EH (cell line): ENCODE measurements at regions not wholly inside any gene's neighbourhood (a gene's known extent, or its start where the extent isn't known, plus 50 kb on each side); places are given as distances from the start of the nearest gene placed in this dataset.
"Not testable (repeated sequence)": the region's sequence is repeated elsewhere in the genome, so short reads cannot be mapped to it uniquely, and the experiment has no call there.

Experiments used
- DNase-seq: peaks from one replicate; pipeline ENCODE4 v3.0.0-alpha.2; 2015; ENCODE audit warnings: low read depth

DNA sequence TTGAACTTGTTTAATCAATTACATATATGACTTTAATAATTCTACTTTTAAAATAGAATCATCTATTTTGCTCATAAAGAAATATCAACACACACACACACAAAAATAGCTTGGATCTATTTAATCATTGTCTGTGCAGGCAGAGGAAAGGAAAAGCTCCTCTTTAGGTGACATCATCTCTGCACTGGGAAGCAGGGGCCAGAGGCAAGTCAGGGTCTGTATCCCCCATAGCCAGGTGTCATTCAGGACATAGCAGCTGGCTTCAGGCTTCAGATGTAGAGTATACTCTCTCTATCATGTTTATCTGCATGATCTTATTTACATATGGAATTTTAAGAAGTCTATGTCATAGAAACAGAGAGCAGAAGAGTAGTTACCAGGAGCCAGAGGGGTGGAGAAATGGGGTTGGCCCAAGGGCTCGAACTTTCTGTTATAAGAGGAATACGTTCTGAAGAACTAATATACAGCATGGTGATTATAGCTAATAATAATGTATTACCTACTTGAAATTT lies 110.4 kb upstream of the LDB2 start:
- DNase-seq = no peak

DNA sequence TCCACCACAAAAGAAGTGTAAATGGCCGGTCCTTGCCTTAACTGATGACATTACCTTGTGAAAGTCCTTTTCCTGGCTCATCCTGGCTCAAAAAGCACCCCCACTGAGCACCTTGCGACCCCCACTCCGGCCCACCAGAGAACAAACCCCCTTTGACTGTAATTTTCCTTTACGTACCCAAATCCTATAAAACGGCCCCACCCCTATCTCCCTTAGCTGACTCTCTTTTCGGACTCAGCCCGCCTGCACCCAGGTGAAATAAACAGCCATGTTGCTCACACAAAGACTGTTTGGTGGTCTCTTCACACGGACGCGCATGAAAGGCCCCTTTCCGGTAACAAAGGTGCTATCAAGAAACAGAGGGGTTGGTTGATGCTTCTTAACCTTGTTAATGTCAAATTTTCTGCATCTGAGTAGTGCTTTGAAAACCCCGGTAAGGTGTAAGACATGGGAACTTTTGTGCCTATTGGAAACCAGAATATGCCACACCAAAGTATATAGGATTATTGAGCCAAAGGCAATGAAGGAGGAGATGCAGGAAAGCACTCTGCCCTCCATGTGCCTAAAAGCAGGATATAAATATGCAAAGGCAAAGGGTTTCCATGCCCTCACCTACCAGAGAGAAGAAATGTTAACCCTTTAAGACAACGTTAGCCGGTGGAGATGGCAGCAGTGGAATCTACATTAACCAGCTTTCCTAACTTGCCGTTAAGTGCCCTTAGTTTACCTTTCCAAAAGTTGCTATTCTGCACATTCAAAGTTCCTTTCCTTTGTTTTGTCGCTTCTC lies 105.4 kb upstream of the LDB2 start:
- not testable (repeated sequence) for DNase-seq

DNA sequence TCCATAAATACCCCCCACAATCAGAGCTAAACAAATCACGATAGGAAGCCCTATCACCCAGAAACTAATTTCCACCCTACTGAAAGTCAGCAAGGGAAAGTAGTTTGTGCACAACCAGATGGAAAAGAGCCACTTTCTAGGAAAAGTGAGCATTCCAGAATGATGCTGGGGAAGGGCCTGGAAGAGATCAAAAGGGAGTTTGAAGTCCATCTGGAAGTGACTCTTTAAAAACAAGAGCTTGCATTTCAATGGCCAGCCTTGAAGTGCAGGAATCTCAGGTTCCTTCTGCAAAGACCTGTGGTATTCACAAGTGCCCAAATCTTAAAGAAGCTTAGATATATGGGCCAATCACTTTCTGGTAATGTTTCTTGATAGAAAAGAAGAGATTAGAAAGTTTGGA lies 97.0 kb upstream of the LDB2 start:
- DNase-seq = no peak

DNA sequence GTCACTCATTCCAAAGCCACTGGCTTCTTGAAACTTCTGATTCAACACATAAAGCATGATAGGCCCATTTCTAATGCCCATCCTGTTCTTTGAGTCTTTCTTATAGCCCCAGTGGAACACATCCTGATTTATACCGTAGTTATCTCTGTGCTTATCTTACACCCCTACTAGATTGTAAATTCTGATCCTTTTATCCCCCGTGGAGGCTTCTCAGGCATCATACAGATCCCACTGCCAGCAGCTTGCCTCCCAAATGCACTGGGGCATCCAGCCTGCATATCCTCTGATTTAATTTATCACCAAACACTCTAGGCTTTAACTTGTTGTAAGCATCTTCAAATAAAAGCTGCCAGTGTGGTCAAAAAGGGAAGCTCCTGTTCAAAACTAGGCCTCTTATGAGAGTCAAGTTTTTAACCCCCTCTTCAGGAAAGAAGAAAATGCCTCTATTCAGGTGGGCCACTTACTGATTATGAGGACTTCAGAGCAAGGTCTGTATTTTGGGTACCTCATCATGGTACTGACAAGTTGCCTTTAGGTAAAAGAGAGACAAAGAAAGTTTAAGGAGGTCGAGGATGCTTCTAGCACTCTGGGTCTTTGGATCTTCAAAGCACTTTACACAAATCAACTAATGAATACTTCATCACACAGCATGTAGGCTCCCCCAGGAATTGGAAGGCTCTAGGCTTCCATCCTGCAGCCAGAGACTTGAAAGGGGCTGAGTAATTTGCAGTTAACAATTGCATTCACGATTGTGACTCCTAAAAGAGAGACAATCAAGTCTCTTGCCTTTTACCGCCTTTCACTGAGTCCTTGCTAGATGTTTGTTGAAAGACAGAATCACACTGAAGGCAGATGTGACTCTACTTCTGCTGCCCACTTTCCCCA lies 95.8 kb upstream of the LDB2 start:
- no peak for DNase-seq

DNA sequence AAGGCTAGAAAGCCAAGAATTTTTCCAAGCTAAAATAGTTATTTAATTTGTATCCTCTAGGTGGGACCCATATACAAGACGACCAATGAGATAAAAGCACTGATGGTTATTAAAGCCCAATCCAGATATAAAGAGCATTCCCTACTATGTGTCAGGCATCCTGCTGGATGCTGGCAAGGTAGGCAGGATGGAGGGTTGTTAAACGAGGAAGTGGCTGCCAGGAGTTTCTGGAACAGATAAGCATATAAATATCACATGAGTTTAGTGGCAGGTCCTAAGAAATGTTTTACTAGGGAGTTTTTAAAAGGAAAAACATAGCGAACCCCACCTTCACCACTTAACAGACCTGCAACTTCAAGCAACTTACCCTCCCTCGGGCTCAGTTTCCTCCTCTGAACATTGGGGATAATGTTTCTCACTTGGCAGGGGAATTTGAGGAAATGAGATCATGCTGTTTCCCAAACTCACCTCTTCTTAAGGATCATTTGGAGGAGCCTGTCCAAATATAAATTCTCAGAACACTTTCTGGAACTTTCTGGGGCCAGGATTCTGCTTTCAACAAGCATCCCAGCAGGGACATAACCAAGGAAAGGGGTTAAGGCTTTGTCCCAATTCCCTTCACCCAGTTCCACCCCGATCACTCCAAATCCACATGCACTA lies 94.3 kb upstream of the LDB2 start:
- DNase-seq = no peak

DNA sequence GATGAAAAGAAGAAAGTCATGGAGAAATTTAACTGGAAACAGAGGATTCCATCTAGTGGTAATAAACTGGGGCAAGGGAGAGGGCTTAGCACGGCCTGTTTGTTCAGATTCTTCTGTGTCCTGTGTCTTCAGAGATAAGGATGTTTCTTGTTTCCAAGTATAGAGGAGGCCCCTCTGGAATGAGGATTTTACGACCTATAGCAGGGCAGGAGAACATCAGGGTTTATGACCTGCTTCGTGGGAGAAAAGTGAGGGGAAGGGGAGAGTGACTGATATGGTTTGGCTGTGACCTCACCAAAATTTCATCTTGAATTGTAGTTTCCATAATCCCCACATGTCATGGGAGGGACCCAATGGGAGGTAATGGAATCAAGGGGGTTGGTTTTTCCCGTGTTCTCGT lies 93.0 kb upstream of the LDB2 start:
- DNase-seq = no peak

DNA sequence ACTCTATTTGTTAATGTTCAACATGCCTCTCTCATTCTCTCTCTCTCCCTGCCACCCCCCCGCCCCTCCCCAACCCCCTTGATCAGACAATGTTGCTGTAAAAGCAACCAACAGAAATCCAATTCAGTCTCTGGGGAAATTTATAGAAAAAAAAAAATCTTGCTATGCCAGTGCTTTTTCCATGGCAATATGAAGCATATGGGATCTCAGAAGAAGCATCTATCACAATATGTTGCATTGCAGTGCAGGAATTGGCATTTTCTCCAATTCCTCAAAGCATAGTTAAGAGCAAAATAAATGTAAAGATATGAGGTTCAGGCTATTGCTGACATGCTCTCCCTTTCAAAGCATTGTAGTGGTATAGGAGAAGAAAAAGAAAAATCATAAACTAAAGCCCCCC lies 90.9 kb upstream of the LDB2 start:
- no peak for DNase-seq

DNA sequence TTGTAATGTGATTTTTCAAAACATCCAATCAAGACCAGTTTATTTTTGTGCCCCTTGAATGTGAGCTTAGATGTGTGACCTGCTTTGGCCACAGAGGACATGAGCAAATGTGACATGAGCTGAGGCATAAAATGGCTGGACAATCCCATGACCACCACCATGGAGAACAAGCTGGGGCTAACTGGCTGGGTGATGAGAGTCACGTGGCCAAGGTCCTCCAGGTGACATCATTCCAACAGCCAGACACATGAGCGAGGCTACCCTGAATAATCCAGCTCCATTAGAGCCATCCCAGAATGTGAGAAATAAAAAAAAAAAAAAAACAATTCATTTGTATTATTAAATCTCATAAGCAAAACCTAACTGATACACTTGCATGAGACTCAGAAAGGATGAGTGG lies 90.4 kb upstream of the LDB2 start:
- DNase-seq = no peak

DNA sequence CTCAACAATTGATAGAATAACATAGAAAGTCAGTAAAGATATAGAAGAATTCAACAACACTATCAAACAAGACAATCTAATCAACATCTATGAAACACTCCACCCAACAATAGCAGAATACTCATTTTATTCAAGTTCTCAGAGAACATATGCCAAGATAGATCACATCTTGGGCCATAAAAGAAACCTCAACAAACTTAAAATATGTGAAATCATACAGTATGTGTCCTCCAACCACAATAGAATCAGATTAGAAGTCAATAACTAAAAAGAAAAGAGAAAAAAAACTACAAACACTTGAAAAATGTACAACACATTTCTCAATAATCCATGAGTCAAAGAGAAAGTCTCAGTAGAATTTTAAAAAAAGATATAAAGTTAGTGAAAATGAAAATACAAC lies 78.6 kb upstream of the LDB2 start:
- peak; percentile 38 for DNase-seq

DNA sequence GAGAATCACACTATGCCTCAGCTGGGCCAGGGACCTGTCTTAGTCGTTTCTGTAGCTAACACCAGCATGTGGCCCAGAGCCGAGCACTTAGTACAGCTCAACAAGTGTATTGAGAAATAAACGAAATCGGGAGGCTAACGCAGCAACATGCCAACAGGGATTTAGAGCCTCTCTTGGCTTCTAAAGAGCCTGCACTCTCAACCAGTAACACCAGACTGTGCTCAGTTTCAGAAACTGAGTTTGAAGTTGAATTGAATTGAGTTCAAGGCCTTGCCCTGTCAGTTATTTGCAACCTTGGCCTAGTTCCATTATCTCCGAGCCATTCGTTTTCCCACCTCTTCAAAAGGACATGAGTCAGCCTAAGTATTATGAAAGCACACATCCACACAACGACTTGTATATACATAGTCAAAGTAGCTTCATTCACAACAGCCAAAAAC lies 71.3 kb upstream of the LDB2 start:
- peak; percentile 75 for DNase-seq

DNA sequence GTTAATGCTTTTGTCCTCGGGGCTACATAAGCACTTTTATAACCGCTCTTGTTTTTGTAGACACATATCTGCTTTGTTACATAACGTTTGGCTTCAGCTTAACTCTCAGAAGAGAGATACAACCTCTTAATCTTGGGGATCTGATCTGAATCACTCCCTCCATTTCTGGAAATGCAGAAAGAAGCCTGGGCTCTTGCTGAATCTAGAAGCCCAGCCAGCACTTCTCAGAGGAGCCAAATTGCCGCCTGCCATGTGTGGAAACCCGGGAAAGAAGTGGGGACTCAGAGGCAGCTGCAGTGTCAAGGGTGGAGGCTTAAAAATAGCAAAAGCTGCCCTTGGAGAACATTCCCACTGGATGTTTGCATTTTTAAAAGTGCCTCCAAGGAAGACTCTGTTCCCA lies 69.3 kb upstream of the LDB2 start:
- DNase-seq = peak; percentile 81

DNA sequence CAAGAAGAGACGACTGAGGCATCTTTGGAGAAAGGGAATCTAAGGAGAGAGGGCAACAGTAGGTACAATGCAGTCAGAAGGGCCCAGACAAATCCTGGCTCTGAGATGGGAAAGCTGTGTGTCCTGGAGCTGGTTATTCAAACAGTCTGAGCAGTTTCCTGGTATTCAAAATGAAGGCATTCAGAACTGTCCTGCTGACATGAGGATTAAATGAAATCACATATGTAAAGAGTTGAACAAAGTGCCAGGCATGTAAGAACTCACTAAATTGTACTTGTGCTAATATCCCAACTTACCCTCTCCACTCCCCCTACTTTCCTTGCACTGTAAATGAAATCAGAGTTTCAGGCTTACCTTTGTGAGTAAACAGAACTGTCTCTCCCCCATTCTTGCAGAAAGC lies 60.9 kb upstream of the LDB2 start:
- no peak for DNase-seq

DNA sequence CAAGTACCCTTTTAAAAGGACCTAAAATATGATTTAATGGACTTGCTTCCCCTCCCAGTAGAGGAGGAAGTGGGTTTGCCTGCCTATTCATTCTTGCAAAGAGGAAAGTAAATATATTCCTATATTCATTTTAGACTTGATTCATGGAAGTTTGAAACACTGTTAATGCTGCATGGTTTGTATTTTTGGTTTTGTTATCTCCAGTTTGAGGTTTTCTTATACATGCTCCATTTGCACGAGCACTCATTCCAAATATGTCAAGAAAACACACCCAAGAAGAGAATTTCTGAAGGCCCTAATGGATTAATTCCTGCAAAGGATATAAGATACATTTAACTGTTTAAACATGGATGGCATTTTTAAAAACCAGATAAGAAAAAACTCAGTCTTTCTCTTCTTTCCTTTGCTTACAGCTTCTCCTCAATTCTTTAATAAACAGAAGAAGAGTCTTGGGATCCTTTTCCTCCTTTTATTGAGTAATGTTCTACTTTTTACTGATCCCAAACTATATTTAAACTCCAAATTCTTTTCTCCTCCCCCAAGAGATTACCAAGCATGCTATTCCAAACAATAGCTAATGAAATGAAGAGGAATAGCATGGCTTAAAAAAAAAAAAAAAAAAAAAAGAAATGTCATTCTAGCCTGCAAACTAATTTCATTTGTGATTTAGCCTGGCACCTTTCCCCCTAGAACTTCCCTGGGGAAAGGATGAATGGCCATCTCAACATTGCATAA lies 54.6 kb upstream of the LDB2 start:
- DNase-seq = peak; percentile 51

DNA sequence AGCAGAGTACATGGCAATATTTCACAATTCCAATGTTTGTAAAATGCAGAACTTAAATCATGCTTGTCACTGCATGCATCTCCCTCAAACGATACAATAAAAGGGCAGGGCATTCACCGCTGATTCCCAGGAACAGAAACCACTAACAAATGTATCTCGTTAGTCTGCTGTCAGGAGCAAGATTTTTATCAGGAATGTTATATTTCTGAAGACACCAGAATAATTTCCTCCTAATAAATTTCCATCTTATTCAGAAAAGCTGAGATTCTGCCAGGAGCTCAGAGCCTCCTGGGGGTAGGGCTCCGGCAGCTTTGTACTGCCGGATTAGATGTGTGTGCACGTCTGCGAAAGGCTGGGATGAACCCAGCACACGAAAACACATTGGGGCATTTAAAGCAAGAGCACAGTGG lies 54.0 kb upstream of the LDB2 start:
- DNase-seq = peak; percentile 63
